CD4-positive, alpha-beta memory T cell (primary cell): ENCODE measurements at regions not wholly inside any gene's neighbourhood (a gene's known extent, or its start where the extent isn't known, plus 50 kb on each side); places are given as distances from the start of the nearest gene placed in this dataset.

Experiments used
- CTCF ChIA-PET: fragments of 350-600 bp; sonication (Branson Sonifier 250); formaldehyde crosslinking; loops from one replicate; lab custom pipeline; 2021; ENCODE audit warnings: inconsistent platforms; ENCODE audit not compliant: partially characterized antibody; lab: Charles Lee
- POLR2A ChIA-PET: fragments of 350-600 bp; sonication (Branson Sonifier 250); formaldehyde crosslinking; loops from one replicate; lab custom pipeline; 2021; ENCODE audit not compliant: partially characterized antibody; lab: Charles Lee
- DNase-seq, 5 donors: peaks; one replicate each; pipeline versions ENCODE4 v3.0.0 to v3.0.0-alpha.2; 2020 to 2022; ENCODE audit warnings: mixed read lengths in 1 of 5
- H3K27ac ChIP-seq: one replicate; pipeline ENCODE4 v1.7.0; 2013; ENCODE audit warnings: low read depth, low read length
- H3K27me3 ChIP-seq: 2 replicates; pipeline ENCODE4 v1.7.0; 2013; ENCODE audit warnings: mild to moderate bottlenecking, low read length, moderate library complexity; ENCODE audit not compliant: insufficient read depth
- H3K36me3 ChIP-seq: 2 replicates; pipeline ENCODE4 v1.7.0; 2013; ENCODE audit warnings: mild to moderate bottlenecking, low read length, moderate library complexity; ENCODE audit not compliant: insufficient read depth
- H3K4me1 ChIP-seq: 2 replicates; pipeline ENCODE4 v1.7.0; 2013; ENCODE audit warnings: mild to moderate bottlenecking, low read length, moderate library complexity; ENCODE audit not compliant: insufficient read depth
- H3K4me3 ChIP-seq, 2 donors: one replicate each; pipeline ENCODE4 v1.7.0; 2013; ENCODE audit warnings: low read length in 2 of 2, mild to moderate bottlenecking in 1 of 2
- H3K9me3 ChIP-seq, 2 donors: one replicate each; pipeline ENCODE4 v1.7.0; 2013; ENCODE audit warnings: low read length in 2 of 2, control low read depth in 1 of 2; ENCODE audit not compliant: control insufficient read depth in 1 of 2
- H3K27ac Mint-ChIP-seq, 7 donors: one replicate each; pipeline ENCODE4 v1.8.0; 2020 to 2021; ENCODE audit warnings: mixed read lengths in 7 of 7, mild to moderate bottlenecking in 6 of 7, inconsistent platforms in 3 of 7, moderate library complexity in 3 of 7
- H3K27me3 Mint-ChIP-seq, 2 donors: one replicate each; pipeline ENCODE4 v1.8.0; 2020 to 2021; ENCODE audit warnings: mixed read lengths in 2 of 2
- H3K36me3 Mint-ChIP-seq, 2 donors: one replicate each; pipeline ENCODE4 v1.8.0; 2020 to 2021; ENCODE audit warnings: mixed read lengths in 2 of 2, inconsistent platforms in 1 of 2, mild to moderate bottlenecking in 1 of 2
- H3K4me1 Mint-ChIP-seq, 4 donors: one replicate each; pipeline ENCODE4 v1.8.0; 2020 to 2021; ENCODE audit warnings: mixed read lengths in 4 of 4, mild to moderate bottlenecking in 1 of 4
- H3K4me3 Mint-ChIP-seq, 8 donors: one replicate each; pipeline ENCODE4 v1.8.0; 2020 to 2021; ENCODE audit warnings: mixed read lengths in 8 of 8, mild to moderate bottlenecking in 7 of 8, moderate library complexity in 6 of 8, inconsistent platforms in 3 of 8
- H3K9me3 Mint-ChIP-seq, 8 donors: one replicate each; pipeline ENCODE4 v1.8.0; 2020 to 2021; ENCODE audit warnings: mixed read lengths in 8 of 8, mild to moderate bottlenecking in 5 of 8, inconsistent platforms in 3 of 8, moderate library complexity in 1 of 8
- intact Hi-C: fragments of 100-400 bp; cut with micrococcal nuclease; formaldehyde crosslinking; loops from one replicate; pipeline ENCODE4 v1.15.1; 2023

DNA sequence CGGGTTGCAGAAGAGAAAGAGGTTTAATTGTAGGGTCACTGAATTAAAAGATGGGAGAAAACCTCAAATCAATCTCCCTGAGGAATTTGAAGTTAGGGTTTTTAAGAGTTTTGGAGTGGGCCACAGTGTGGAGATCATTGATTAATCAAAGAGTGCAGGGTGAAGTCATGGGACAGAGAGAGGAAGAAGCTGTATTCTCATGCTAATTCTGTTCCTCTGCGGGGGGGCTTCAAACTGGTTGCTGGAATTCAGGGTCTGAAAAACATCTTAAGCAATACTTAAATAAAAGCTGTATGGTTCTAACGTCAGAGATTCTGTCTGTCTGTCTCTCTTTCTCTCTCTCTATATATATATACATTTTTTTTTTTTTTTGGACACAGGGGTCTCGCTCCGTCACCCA is 169.8 kb upstream of the SPATS2L start:
- no peaks in the 10 kb centered on the region for H3K9me3 ChIP-seq
- no peaks in the 10 kb centered on the region for H3K36me3 Mint-ChIP-seq
- H3K9me3 Mint-ChIP-seq: peaks cover 0 to 3% (median 0%) of the 10 kb centered on the region in 8 donors
- H3K27ac ChIP-seq: no peak overlapping the region
- ChIA-PET CTCF (no interaction called here), POLR2A (no interaction called here)
- H3K4me3 ChIP-seq: no peak overlapping the region
- H3K4me1 Mint-ChIP-seq: no peaks in the 10 kb centered on the region
- no peak overlapping the region for H3K27ac Mint-ChIP-seq
- H3K4me1 ChIP-seq: no peaks in the 10 kb centered on the region
- peaks cover 0 to 3% of the 10 kb centered on the region in 2 donors for H3K27me3 Mint-ChIP-seq
- DNase-seq: no peak
- no peak overlapping the region for H3K4me3 Mint-ChIP-seq
- intact Hi-C loops: no loop called here
- H3K36me3 ChIP-seq: no peaks in the 10 kb centered on the region
- H3K27me3 ChIP-seq: no peaks in the 10 kb centered on the region

DNA sequence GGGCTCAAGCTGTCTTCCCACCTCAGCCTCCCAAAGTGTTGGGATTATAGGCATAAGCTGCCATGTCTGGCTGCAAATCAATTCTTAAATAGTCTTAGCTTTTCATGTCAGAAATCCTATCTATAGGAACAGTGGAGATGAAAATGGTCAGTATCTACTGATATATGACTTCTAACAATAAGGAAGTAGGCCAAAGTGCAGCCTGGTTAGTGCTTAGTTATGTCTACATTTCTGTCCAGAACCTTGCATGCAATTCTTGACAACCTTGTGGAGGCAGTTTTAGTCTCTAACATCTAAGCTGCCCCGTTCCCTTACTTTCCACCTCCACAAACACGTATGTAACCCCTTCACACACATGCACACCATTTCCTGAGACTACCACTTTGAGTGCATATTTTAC is 169.2 kb upstream of the SPATS2L start:
- Histone ChIP-seq H3K4me1 (no peaks in the 10 kb centered on the region), H3K27ac (no peak overlapping the region), H3K4me3 (no peak overlapping the region), H3K27me3 (no peaks in the 10 kb centered on the region), H3K9me3 (no peaks in the 10 kb centered on the region), H3K36me3 (no peaks in the 10 kb centered on the region)
- CTCF ChIA-PET: no interaction called here
- Mint-ChIP-seq H3K4me1 (no peaks in the 10 kb centered on the region), H3K9me3 (peaks cover 0 to 3% (median 0%) of the 10 kb centered on the region in 8 donors), H3K4me3 (no peak overlapping the region), H3K36me3 (no peaks in the 10 kb centered on the region), H3K27ac (no peak overlapping the region), H3K27me3 (peaks cover 0 to 3% of the 10 kb centered on the region in 2 donors)
- intact Hi-C loops: no loop called here
- POLR2A ChIA-PET: no interaction called here
- no peak for DNase-seq

DNA sequence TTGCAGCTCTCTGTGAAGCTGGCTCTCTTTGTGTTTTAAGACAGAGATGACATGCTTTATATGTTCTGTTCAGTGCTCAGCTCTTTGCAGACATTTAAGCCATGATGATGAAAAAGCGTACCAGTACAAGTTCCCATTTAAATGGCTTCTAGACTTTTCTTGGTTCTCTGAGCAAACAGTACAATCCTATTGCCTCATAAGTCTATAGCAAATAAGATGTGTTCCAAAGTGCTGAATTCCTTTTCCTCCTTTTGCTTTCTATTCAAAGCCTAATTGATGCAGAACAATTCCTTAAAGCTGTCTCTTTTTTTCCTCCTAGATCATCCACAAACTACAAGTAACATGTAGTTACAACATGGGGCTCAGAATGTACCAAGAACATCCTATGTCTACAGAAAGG is 168.8 kb upstream of the SPATS2L start:
- Mint-ChIP-seq H3K4me1 (no peaks in the 10 kb centered on the region), H3K4me3 (no peak overlapping the region), H3K9me3 (peaks cover 0 to 3% (median 0%) of the 10 kb centered on the region in 8 donors), H3K36me3 (no peaks in the 10 kb centered on the region), H3K27me3 (peaks cover 0 to 3% of the 10 kb centered on the region in 2 donors), H3K27ac (no peak overlapping the region)
- Histone ChIP-seq H3K9me3 (no peaks in the 10 kb centered on the region), H3K27me3 (no peaks in the 10 kb centered on the region), H3K4me3 (no peak overlapping the region), H3K36me3 (no peaks in the 10 kb centered on the region), H3K4me1 (no peaks in the 10 kb centered on the region), H3K27ac (no peak overlapping the region)
- CTCF ChIA-PET: no interaction called here
- intact Hi-C loops: no loop called here
- no peak for DNase-seq
- POLR2A ChIA-PET: no interaction called here

DNA sequence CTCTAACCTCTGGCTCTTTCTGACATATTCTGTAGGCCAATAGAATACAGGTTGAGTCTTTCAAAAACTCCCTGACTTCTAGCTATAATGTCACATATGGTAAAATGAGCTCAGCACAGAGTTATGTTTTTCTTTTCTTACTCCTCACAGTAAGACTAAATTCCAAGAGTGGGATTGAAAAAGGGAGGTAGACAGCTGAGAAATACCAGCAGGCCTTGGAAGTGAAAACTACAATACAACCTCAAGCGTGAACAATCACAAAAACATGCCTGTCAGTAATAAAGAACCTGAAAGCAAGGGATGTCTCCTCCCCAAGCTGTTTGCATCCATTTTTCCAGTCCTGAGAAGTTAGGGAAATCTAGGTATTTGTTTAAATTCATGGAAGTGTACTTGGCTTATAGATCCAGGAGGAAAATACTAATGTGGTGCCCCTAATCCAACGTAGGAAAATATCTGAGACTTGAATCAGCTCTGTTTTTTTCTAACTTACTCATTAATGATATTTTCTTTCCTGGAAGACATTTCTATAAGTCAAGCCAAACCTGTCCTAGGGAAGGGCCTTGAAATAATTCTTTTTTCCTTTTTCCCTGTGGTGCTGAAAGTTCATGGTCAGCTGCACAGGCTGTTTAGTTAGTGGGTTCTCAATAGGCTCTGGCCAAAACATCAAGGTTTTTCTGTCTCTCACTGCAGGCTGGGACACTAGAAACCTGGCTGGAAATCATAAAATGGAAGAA is 167.9 kb upstream of the SPATS2L start:
- Histone ChIP-seq H3K36me3 (no peaks in the 10 kb centered on the region), H3K27me3 (no peaks in the 10 kb centered on the region), H3K4me1 (no peaks in the 10 kb centered on the region), H3K9me3 (no peaks in the 10 kb centered on the region), H3K27ac (no peak overlapping the region), H3K4me3 (no peak overlapping the region)
- Mint-ChIP-seq H3K9me3 (peaks cover 0 to 3% (median 0%) of the 10 kb centered on the region in 8 donors), H3K27me3 (peaks cover 0 to 3% of the 10 kb centered on the region in 2 donors), H3K4me3 (no peak overlapping the region), H3K4me1 (no peaks in the 10 kb centered on the region), H3K36me3 (no peaks in the 10 kb centered on the region), H3K27ac (no peak overlapping the region)
- intact Hi-C loops: no loop called here
- ChIA-PET CTCF (no interaction called here), POLR2A (no interaction called here)
- no peak for DNase-seq

DNA sequence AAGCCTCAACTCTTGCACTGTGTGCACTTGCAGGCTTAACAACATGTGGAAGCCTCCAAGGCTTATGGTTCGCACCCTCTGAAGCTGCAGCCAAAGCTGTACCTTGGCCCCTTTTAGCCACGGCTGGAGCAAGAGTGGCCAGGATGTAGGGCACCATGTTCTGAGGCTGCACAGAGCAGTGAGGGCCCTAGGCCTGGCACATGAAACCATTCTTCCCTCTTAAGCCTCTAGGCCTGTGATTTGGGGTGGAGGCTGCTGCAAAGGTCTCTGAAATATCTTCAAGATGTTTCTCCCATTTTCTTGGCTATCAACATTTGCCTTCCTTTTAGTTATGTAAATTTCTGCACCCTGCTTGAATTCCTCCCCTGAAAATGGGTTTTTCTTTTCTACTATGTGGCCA is 161.9 kb upstream of the SPATS2L start:
- H3K4me3 ChIP-seq: no peak overlapping the region
- H3K36me3 ChIP-seq: no peaks in the 10 kb centered on the region
- Mint-ChIP-seq H3K36me3 (peaks cover 0 to 7% of the 10 kb centered on the region in 2 donors), H3K9me3 (peaks cover 0 to 30% (median 18%) of the 10 kb centered on the region in 8 donors), H3K27ac (no peak overlapping the region), H3K27me3 (peaks cover 5% of the 10 kb centered on the region in 2 donors), H3K4me1 (no peaks in the 10 kb centered on the region), H3K4me3 (no peak overlapping the region)
- H3K4me1 ChIP-seq: no peaks in the 10 kb centered on the region
- H3K27me3 ChIP-seq: no peaks in the 10 kb centered on the region
- peaks cover 0 to 4% of the 10 kb centered on the region in 2 donors for H3K9me3 ChIP-seq
- POLR2A ChIA-PET: no interaction called here
- no peak for DNase-seq
- CTCF ChIA-PET: no interaction called here
- intact Hi-C loops: no loop called here
- H3K27ac ChIP-seq: no peak overlapping the region

DNA sequence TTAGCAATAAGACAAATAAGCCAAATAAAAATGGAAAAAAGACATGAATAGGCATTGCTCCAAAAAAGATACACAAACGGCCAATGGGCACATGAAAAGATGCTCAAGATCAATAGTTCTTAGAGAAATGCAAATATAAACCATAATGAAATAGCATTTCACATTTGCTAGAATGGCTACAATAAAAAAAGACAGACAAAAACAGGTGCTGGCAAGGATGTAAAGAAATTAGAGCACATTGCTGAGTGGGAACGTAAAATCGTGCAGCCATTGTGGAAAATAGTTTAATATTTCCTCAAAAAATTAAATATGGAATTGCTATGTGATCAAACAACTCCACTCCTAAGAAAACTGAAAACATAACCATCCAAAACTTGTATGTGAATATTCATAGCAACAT is 160.0 kb upstream of the SPATS2L start:
- no peaks in the 10 kb centered on the region for H3K27me3 ChIP-seq
- no peak overlapping the region for H3K4me3 ChIP-seq
- no peaks in the 10 kb centered on the region for H3K36me3 ChIP-seq
- H3K27ac Mint-ChIP-seq: no peak overlapping the region
- H3K9me3 ChIP-seq: peaks cover 0 to 10% of the 10 kb centered on the region in 2 donors
- H3K4me1 Mint-ChIP-seq: no peaks in the 10 kb centered on the region
- DNase-seq: no peak
- peaks cover 2 to 50% (median 29%) of the 10 kb centered on the region in 8 donors for H3K9me3 Mint-ChIP-seq
- no peaks in the 10 kb centered on the region for H3K4me1 ChIP-seq
- no peak overlapping the region for H3K4me3 Mint-ChIP-seq
- CTCF ChIA-PET: no interaction called here
- H3K27ac ChIP-seq: no peak overlapping the region
- H3K36me3 Mint-ChIP-seq: peaks cover 2 to 7% of the 10 kb centered on the region in 2 donors
- POLR2A ChIA-PET: no interaction called here
- peaks cover 7% of the 10 kb centered on the region in 2 donors for H3K27me3 Mint-ChIP-seq
- intact Hi-C loops: no loop called here

DNA sequence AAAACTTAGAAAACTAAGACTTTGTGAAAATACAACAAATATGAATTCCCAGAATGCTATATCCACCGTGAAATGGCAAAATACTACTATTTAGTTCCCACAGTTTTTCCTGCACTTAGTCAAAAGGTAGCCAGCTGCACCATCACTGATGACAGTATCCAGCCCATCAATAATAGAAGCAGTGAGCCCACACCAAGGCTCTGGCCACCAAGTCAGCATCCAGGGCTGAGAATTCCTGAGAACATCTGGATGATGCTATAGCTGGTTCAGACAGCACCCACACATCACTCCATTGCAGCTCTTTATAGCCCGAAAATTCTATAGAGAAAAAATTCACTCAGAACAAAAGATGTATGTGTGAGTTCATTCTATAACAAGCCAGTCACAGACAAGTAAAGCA is 159.1 kb upstream of the SPATS2L start:
- no peak overlapping the region for H3K4me3 Mint-ChIP-seq
- Histone ChIP-seq H3K4me1 (no peaks in the 10 kb centered on the region), H3K27me3 (no peaks in the 10 kb centered on the region), H3K4me3 (no peak overlapping the region), H3K36me3 (no peaks in the 10 kb centered on the region), H3K27ac (no peak overlapping the region), H3K9me3 (peaks cover 0 to 10% of the 10 kb centered on the region in 2 donors)
- no peaks in the 10 kb centered on the region for H3K4me1 Mint-ChIP-seq
- POLR2A ChIA-PET: no interaction called here
- intact Hi-C loops: no loop called here
- DNase-seq: no peak
- peaks cover 3 to 56% (median 33%) of the 10 kb centered on the region in 8 donors for H3K9me3 Mint-ChIP-seq
- peaks cover 7% of the 10 kb centered on the region in 2 donors for H3K27me3 Mint-ChIP-seq
- no peak overlapping the region for H3K27ac Mint-ChIP-seq
- CTCF ChIA-PET: no interaction called here
- peaks cover 2 to 7% of the 10 kb centered on the region in 2 donors for H3K36me3 Mint-ChIP-seq
